ENCODE measurements at regions not wholly inside any gene's neighbourhood (a gene's known extent, or its start where the extent isn't known, plus 50 kb on each side); places are given as distances from the start of the nearest gene placed in this dataset.

- dilution Hi-C loops (cut with MboI; ENCODE audit: extremely low pct_ligation_motif_present, low sequenced_read_pairs), result no loop called here
- no TSS peak for BruUV-seq (replicated peaks)
- ChIA-PET CTCF (no interaction called here), POLR2A (no interaction called here)
- FAIRE-seq, result no peak
- no peaks in the 10 kb centered on the region for H3K36me3 ChIP-seq (ENCODE audit: control insufficient read depth in 2 of 2, extremely low read depth in 1 of 2, insufficient read depth in 2 of 2, low read length in 2 of 2)
- no peak for TF ChIP-seq MAX (IDR thresholded peaks at IDR 0.05; ENCODE audit: insufficient read depth, insufficient read length)
- TF ChIP-seq MYC (IDR thresholded peaks at IDR 0.05; ENCODE audit: low read depth, low read length), result no peak
- TF ChIP-seq CTCF (IDR thresholded peaks at IDR 0.05; ENCODE audit: extremely low read depth in 1 of 2, insufficient read depth in 1 of 2, low read depth in 1 of 2, low read length in 2 of 2), result no peak
- no peak for TF ChIP-seq FOS (IDR thresholded peaks at IDR 0.05; ENCODE audit: borderline replicate concordance, insufficient read depth, low read length)
- no peak for TF ChIP-seq JUN (IDR thresholded peaks at IDR 0.05; ENCODE audit: borderline replicate concordance, insufficient read depth, insufficient read length, low read depth)
- TF ChIP-seq POLR2AphosphoS5 (IDR thresholded peaks at IDR 0.05; ENCODE audit: insufficient read depth, low read depth, low read length), result no peak
- TF ChIP-seq GATA2 (IDR thresholded peaks at IDR 0.05; ENCODE audit: insufficient read depth, insufficient read length, low read depth, low read length), result no peak
- TF ChIP-seq POLR2A (IDR thresholded peaks at IDR 0.05; ENCODE audit: low read depth, low read length), result no peak
- no peak for TF ChIP-seq EZH2 (IDR thresholded peaks at IDR 0.05; ENCODE audit: borderline replicate concordance, low read depth, low read length, severe bottlenecking)
- H3K27me3 ChIP-seq (ENCODE audit: control insufficient read depth in 2 of 2, insufficient read depth in 2 of 2, low read length in 2 of 2), result no peaks in the 10 kb centered on the region
- H3K27ac ChIP-seq (ENCODE audit: insufficient read depth, low read depth, low read length), result no peak overlapping the region
- H3K79me2 ChIP-seq (ENCODE audit: control insufficient read depth, insufficient read depth, low read length), result no peaks in the 10 kb centered on the region
- H3K4me2 ChIP-seq (ENCODE audit: insufficient read depth, low read length), result no peak overlapping the region
- no peak overlapping the region for H3K9ac ChIP-seq (replicated peaks; ENCODE audit: extremely low read depth, insufficient read depth, low read length)
- no peak overlapping the region for H2AFZ ChIP-seq (ENCODE audit: low read depth, low read length)
- no peaks in the 10 kb centered on the region for H3K4me1 ChIP-seq (ENCODE audit: control insufficient read depth, extremely low read depth, insufficient read depth, low read length)
- DNase-seq (ENCODE audit: low read depth, low spot score), result no peak
- H3K9me3 ChIP-seq (replicated peaks; ENCODE audit: control insufficient read depth, insufficient read depth, low read length), result no peaks in the 10 kb centered on the region
- H3K9me1 ChIP-seq (replicated peaks; ENCODE audit: control insufficient read depth, extremely low read depth, insufficient read depth, low read length), result no peaks in the 10 kb centered on the region
- intact Hi-C loops (cut with micrococcal nuclease), result no loop called here
- no peak overlapping the region for H3K4me3 ChIP-seq (replicated peaks in 1 of 3; ENCODE audit: insufficient read depth in 1 of 3, low read depth in 1 of 3, low read length in 3 of 3)
- H4K20me1 ChIP-seq (replicated peaks; ENCODE audit: control insufficient read depth, extremely low read depth, insufficient read depth, low read length), result no peaks in the 10 kb centered on the region
Measured at GRCh38 chr4:29717287-29718057, 1002.7 kb upstream of the PCDH7 start.

All from endothelial cell of umbilical vein (primary cell).